HG03196 (cell line): ENCODE measurements at regions not wholly inside any gene's neighbourhood (a gene's known extent, or its start where the extent isn't known, plus 50 kb on each side); places are given as distances from the start of the nearest gene placed in this dataset.
"Not testable (repeated sequence)": the region's sequence is repeated elsewhere in the genome, so short reads cannot be mapped to it uniquely, and the experiment has no call there.

Source experiments
- ATAC-seq: cut with Tn5 transposase; IDR thresholded peaks from one replicate; pipeline ENCODE4 v1.9.1; 2021; ENCODE audit not compliant: unreplicated experiment

DNA sequence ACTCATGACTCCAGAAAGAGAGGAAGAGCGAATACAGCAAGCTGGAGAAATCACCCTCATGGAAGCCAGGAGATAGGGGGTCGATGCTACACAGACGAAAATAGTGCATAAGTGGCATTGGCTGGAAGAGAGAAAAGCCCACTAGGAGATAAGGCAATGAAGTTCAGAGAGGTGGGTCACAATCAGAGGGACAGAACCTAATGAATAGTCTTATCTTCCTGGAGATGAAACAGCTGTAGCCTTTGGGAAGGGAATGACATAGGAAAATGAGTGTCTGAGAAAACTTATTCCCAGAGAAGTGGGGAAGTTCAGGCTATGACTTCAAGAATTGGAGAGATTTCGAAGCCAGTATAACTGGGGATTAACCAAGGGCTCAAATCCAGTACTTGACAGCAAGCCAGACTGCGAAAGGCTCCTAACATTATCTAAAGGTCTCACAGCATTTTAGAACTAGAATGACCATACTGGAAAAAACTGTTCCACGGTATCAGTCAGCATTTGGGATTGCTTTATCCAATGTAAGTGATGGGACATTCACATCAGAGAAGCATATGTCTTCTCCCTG is 211.1 kb downstream of the ZNF365 start:
- ATAC-seq, result no peak

DNA sequence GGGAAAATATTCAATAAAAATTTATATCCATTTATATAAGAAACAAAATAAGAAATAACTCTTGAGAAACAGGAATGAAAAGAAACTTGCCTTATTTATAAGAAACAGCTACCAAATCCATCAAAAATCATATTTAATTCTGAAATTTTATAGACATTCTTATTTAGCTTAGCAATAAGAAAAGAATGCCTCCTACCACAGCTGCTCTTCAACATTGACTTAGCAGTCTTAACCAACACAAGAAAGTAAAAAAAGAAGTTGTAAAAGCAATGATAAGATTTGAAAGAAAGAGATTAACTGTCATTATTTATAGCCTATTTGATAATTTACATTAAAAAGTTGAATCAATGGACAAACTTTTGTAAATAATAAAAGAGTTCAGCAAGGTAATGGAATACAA is 212.8 kb downstream of the ZNF365 start:
- ATAC-seq, result no peak

DNA sequence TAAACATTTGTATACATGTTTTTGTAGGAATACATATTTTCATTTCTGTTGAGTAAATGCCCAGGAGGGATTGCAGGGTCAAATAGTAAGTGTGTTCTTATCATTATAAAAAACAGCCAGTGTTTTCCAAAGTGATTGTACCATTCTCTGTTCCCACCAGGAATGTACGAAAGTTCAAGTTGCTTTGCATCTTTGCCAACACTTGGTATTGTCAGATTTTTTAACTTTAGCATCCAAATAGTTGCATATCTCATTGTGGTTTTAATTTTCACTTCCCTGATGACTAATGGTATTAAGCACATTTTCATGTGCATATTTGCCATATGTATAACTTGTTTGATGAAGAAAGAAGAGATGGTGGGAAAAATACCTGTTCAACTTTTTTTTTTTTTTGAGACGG is 213.9 kb downstream of the ZNF365 start:
- ATAC-seq, result no peak

DNA sequence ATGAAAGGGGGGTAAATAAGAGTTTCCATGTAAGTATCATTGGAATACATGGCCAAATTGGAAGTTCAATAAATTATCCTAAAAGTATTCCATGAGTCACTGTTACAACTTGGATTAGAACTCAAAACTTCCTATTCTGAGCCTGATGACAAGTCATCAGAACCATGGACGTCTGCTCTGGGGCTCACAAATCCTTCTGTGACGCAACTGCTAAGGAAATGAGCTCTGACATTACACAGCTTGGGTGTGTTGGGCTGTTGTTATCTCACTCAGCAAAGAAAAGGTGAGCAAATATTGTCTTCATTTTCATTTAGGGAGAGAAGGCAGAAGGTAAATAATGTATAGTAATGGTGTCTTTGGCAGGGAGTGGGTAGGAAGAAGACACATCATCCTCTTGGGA is 214.8 kb upstream of the ADO start:
- ATAC-seq, result no peak

DNA sequence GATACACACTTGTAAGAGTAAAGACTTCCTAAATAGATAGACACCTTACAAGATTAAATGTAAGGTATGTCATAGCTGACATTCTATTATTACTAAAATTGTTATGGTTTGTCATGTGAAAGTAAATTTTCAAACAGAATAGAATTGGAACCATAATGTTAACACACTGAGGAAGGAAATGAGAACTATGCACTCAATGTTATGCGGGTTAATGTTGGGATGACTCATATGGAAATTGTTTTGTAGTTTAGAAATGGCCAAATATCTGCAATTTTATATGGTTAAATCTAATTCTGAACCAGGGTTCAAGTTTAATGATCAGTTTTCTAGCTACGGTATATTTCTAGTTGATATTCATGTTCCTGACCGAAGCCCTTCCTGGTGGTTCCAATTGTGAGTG is 214.2 kb upstream of the ADO start:
- no peak for ATAC-seq

DNA sequence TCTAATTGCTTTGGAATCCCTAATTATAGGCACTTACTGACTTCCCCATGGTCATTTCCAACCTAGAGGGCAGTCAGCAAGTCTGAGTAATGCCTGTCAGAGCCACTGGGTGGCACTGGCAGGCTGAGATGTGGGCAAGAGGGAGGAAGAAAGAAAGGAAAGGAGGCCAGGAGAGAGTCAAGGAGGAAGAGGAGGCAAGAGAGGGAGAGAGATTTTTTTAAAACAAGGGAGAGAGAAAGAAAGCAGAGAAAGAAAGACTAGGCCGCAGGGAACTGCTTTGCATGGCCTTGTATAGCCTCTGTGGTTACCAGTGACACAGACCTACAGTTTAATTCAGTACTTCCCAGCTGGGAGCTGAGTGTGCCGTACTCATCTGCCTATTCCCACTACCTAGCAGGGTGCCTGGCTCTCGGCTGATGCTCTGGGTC is 210.4 kb upstream of the ADO start:
- peak; percentile 74 for ATAC-seq

DNA sequence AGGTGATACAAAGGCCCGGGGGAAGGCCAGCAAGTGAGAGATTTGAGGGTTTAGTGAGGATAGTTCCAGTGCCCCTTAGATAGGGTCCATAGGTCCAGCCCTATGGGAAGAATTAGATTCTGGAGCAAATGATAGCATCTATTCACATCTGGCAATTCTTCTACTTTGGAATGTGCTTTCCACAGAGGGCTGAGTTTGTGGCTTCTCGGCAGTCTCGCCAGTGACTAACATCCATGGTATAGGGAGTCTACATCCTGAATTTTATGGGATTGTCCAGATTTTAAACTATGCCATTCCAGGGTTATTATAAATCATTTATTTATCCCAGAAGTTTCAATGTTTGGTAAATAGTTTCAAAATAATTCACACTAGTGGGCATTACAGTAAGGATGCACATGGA is 207.3 kb upstream of the ADO start:
- ATAC-seq, result no peak

DNA sequence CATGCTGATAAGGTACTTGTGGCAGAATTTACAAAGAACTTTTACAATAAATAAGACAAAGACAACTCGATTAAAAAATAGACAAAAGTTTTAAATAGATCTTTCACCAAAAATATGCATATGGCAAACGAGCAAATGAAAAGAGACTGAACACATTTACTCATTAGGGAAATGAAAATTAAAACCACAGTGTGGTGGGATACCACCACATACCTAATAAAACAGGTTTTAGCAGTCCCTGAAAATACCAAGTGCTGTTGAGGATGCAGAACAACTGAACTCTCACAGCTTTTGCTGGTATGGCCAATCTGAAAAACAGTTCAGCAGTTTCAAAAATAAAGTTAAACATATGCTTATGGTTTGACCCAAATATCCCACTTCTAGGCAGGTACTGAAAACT is 205.4 kb upstream of the ADO start:
- no peak for ATAC-seq

DNA sequence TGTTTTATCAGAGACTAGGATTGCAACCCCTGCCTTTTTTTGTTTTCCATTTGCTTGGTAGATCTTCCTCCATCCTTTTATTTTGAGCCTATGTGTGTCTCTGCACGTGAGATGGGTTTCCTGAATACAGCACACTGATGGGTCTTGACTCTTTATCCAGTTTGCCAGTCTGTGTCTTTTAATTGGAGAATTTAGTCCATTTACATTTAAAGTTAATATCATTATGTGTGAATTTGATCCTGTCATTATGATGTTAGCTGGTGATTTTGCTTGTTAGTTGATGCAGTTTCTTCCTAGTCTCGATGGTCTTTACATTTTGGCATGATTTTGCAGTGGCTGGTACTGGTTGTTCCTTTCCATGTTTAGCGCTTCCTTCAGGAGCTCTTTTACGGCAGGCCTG is 198.0 kb upstream of the ADO start:
- ATAC-seq, result not testable (repeated sequence)

DNA sequence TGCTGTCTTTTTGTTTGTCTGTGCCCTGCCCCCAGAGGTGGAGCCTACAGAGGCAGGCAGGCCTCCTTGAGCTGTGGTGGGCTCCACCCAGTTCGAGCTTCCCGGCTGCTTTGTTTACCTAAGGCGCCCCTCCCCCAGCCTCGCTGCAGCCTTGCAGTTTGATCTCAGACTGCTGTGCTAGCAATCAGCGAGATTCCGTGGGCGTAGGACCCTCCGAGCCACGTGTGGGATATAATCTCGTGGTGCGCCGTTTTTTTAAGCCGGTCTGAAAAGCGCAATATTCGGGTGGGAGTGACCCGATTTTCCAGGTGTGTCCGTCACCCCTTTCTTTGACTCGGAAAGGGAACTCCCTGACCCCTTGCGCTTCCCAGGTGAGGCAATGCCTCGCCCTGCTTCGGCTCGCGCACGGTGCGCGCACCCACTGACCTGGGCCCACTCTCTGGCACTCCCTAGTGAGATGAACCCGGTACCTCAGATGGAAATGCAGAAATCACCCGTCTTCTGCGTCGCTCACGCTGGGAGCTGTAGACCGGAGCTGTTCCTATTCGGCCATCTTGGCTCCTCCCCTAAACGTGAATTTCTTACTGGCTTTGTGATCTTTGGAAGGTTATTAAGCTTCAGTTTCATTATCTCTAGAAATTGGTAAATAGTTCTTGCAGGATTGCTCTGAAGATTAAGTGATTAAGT is 196.2 kb upstream of the ADO start:
- ATAC-seq, result not testable (repeated sequence)

DNA sequence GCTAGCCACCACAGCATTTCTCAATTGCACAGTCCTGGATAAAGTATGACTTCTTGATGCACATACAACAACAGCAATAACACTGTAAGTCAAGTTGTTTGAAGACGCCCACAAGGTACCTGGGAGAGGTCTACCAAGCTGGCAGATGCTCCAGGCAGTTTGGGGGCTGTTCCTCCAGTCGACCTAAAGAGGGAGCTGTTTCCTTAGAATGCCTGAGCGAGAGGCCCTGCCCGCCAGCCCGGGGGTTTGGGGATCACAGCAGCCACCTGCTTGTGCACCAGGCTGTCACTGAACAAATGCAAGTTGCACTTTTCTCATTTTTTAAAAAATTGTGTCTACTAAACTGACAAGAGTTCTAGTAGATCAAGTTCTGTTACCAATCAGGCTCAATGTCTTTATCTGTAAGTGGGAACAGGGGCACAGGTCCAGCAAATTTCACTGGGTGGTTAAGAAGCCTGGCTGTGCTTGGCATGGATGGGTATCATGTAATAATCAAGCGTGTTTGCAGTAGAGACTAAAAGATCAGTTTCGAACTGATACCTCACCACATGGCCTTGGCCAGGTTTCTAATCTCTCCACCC is 193.8 kb upstream of the ADO start:
- peak; percentile 78 for ATAC-seq

DNA sequence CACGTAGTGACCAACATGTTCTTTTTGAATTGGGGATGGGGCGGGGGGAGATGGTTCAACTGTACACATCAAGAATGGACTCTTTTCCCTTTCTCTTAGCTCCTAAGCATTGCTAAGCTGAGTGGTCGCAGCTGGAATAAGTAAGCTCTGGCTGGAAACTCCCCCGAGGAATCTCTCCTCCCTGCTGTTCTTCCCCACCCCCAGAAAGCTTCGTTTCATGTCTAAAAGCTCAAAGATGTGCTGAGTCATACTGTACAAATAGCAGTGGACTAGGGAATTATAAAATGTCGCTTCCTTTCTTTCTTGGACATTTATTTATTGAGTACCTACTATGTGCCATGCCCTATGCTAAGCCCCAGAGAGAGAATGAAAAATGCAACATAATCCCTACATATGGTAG is 191.1 kb upstream of the ADO start:
- ATAC-seq, result no peak

DNA sequence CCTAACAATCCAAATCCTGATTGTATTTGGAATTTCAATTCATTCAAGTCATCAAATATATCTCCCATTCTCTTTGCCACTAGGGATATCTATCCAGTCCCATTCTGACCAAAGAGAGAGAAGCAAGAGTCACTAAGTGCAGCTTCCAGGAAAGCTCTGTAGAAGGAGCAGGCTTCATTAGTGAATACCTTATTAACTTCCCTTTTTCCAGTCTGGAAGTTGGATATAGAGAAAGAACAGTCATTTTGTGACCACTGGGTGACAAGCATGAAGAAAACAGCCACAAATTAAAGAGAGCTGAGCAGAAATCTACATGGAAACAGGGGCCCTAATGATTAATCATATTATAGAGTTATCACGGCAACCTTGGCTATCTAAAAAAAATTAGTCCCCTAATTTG is 190.7 kb upstream of the ADO start:
- ATAC-seq, result no peak

DNA sequence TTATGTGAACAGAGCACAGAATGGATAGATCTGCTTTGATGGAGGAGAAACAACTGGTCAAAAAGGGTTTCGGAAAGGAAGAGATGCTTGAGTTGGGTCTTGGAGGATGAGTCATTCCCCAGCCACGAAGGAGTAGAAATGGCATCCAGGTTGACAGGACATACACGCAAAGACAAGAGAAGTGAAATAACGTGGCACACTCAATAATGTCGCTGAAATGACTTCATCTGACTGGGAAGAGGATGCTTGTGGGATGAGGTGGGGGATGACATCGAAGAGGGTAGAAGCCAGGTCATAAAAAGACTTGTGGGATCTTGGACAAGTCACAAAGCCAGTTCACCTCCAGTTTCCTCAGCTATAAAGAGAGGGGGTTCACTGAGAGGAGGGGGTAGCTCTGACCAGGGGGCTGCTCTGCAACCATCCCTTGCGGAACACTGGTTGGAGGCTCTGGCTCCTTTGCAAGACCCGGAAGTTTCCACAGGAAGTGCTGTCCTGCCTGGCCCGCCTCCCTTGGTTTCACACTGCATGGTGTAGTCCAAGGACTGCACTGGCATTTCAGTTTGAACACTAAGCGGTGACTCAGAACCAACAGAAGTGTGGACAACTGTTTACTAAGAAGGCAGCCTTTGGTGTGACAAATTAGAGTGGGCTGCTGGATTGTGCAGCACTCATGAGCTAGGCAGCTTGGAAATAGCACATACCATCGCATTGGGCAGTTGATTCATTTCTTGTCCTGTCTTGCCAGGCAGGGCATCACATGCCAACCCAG is 189.9 kb upstream of the ADO start:
- ATAC-seq, result peak; percentile 46

DNA sequence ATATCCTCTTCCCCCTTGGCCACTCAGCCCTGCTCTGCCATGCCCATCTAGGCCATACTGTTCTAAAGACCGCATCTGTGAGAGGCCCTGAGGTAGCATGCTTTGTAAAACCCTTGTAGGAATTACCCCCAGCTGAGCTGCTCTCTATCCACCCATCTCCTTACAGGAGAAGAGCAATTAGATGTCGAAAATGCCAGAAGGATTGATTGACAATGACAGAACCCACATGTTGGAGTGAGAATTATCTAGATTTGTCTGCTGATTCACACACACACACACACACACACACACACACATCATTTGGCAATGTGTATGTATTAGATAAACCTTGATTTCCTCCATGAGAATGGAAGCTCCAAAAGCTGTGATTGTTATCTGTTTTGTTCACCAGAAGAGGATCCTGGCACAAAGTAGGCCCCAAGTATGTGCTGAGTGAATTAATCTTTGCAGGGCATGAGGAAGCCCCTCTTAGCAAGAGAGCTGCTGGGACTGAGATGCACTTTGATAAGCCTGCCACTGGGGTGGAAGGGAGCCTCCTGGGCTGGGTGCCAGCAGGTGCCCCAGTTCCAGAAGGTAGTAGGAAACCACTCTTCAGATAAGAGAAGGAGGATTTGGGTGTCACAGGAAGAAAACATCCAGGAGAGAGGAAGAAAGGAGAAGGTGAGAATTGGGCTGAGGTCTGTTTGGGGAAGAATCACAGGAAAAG is 187.5 kb upstream of the ADO start:
- ATAC-seq, result no peak

DNA sequence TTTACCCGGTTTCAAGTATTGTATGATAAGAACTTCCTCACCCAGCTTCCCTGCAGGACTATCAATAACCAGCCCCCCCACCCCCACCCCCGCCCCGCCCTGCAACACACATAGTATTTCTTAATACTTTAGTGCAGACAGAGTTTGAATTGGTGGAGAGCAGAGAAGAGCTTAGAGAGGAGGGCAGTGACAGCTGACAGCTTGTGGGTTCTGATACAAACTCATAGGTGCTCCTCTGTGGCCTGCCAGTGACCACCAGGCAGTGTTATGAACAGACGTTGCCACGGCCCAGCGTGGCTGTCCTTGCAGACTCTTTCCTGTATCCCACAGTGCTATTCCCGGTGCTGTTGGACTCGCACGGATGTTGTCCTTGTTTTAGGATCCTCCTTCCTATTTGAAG is 186.9 kb upstream of the ADO start:
- ATAC-seq, result no peak

DNA sequence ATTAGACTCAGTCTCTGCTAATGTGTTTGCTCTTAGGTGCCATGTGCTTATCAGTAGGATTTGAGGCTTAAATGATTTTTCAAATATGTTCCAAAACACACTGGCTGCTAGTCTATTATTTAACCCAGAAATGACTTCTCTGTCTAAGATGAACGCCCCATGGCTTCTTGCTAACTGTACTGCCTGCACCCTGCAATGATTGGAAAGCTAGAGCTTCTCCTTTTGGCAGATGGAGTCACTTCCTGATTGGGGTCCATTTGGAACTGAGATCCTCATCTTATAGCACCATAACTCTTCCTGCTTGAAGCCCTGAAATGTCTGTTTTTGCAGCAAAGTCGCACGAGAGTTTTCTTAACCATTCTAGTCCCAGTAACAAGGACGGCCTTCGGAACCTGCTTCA is 186.5 kb upstream of the ADO start:
- ATAC-seq, result no peak

DNA sequence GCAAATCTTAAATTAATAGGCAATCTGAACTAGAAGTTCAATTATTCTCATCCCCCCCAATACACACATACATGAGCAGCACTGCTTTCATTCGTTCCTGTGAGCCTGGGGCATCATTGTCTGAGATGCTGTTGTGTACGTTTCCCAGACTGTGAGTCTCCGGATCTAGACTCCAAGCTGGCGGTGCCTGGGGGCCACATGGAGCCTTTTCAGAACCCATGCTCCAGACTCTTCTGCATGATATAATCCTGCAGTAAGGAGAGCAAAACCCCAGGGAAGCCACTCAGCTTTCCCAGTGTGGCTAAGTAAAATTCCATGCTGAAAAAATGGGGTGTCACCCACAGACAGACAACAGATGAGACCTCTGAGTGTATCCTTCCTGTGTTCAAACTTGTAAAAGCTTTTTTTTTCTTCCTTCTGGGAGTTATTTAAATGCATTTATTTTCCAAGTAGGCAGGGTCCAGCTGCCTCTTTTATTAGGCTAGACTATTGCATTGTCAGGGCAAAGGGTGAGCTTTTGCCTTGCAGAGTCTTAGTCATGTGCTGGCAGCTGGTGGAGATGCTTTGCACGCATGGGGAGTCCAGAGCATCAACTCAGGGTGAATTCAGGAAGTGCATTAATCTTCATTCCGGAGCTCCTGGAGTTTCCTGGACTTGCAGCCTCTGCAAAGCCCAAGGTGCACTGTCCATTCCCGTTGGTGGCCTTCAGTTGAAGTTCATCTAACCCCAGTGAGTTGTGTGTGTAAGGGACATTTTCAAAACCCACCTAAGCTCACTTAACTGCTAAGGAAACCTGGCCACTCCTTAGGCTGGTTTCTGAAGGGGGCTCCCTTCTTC is 185.7 kb upstream of the ADO start:
- peak; percentile 38 for ATAC-seq

DNA sequence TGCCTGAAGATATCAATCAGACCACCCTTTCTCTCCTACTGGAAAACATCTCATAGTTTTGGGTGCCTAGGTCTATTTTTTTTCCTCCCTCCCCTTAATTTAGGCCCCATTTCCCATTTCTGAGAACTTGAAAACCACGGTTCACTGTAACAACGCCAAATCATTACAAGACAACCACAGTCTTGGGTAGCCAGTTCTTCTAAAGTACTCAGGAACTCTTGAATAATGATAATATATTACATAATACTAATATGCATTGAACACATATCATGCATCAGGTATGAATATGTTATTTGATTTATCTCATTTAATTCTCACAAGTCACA is 185.1 kb upstream of the ADO start:
- no peak for ATAC-seq

DNA sequence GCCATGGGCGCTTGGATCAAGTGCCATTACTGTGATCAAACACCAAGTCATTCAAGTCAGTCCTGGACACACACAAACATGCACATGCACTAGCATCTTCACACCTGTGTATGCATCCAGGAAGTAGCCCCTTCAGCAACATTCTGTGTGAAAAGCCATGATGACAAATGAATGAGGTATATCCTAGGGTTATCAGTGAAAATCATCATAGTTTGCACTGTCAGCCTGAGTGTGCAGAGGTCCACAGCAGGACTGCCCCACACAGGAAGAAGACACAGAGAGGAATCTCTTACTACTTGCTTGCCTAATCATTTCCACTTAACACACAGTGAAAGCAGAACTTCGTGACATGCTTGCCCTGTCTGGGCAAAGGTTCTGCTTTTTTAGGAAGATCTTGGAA is 184.0 kb upstream of the ADO start:
- ATAC-seq, result no peak

DNA sequence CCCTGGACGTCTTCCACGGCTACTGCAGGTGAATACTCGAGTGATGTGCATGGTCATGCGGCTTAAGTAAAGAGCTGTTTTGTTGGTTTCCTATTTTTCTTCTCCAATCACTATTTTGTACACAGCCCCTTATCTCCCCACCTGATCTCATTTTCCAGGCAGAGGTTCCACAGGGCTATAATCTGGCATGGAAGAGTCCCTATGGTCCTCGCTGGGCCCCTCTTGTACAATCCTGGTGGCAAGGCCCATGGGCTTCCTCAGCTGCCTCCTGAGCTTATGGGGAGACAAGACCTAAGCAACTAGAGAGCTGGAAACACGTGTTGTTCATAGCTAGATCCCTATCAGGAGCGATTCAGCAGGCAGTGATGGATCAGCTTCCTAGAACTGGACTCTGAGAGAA is 181.3 kb upstream of the ADO start:
- no peak for ATAC-seq
